Nucleus accumbens (tissue), 56 donors: ENCODE measurements at regions not wholly inside any gene's neighbourhood (a gene's known extent, or its start where the extent isn't known, plus 50 kb on each side); places are given as distances from the start of the nearest gene placed in this dataset.

Experiments
- DNase-seq, 56 donors: peaks; one replicate each; lab custom pipeline; 2025; lab: John Stamatoyannopoulos, UW

GRCh38 chr6:157769776-157770426 is 53.1 kb upstream of the SNX9 start:
- no peak for DNase-seq

- DNase-seq = no peak
Measured at GRCh38 chr6:157770946-157771345, 52.1 kb upstream of the SNX9 start.

GRCh38 chr6:157772820-157773219 is 50.2 kb upstream of the SNX9 start:
- no peak for DNase-seq
